Lower leg skin (tissue), 3 donors: ENCODE measurements at regions not wholly inside any gene's neighbourhood (a gene's known extent, or its start where the extent isn't known, plus 50 kb on each side); places are given as distances from the start of the nearest gene placed in this dataset.

ENCODE experiments used
- POLR2A ChIP-seq, 2 donors: fragments of 450-650 bp; IDR thresholded peaks; one replicate each; pipeline ENCODE4 v1.6.1; 2016 to 2017; ENCODE audit warnings: antibody characterized with exemption in 2 of 2, mild to moderate bottlenecking in 1 of 2, moderate library complexity in 1 of 2
- TF ChIP-seq, protein P1 (sequence below), 3 donors: fragments of 450-650 bp; IDR thresholded peaks; one replicate each; pipeline ENCODE4 v1.5.1; 2016; ENCODE audit warnings: antibody characterized with exemption in 3 of 3, mild to moderate bottlenecking in 3 of 3, moderate library complexity in 2 of 3

DNA sequence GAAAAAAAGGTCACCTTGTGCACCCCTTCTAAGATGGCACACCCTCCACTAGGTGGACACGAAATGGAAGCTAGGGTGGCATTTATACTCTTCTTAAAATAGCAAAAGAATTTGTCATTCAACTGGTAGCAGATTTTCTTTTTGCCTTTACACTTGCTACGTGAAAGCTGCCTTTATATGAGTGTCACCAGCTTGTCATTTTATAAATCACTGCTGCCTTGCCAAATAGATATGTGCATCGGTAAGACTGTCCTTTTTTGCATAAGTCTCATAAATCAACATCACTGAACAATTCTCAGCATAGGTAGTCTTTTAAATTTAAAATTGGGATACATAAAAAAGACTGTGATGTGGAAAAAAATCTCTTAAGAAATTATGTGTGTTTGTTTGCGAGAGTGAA is 764.1 kb downstream of the TDRD15 start:
- TF ChIP-seq, protein P1, sequence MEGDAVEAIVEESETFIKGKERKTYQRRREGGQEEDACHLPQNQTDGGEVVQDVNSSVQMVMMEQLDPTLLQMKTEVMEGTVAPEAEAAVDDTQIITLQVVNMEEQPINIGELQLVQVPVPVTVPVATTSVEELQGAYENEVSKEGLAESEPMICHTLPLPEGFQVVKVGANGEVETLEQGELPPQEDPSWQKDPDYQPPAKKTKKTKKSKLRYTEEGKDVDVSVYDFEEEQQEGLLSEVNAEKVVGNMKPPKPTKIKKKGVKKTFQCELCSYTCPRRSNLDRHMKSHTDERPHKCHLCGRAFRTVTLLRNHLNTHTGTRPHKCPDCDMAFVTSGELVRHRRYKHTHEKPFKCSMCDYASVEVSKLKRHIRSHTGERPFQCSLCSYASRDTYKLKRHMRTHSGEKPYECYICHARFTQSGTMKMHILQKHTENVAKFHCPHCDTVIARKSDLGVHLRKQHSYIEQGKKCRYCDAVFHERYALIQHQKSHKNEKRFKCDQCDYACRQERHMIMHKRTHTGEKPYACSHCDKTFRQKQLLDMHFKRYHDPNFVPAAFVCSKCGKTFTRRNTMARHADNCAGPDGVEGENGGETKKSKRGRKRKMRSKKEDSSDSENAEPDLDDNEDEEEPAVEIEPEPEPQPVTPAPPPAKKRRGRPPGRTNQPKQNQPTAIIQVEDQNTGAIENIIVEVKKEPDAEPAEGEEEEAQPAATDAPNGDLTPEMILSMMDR (IDR thresholded peaks at IDR 0.05) = no peak
- TF ChIP-seq POLR2A (IDR thresholded peaks at IDR 0.05) = no peak
